Suppressor macrophage (primary cell): ENCODE measurements at regions not wholly inside any gene's neighbourhood (a gene's known extent, or its start where the extent isn't known, plus 50 kb on each side); places are given as distances from the start of the nearest gene placed in this dataset.

ENCODE experiments used
- DNase-seq, 4 experiments: peaks; one replicate each; pipeline ENCODE4 v3.0.0-alpha.2; 2020 to 2022

DNA sequence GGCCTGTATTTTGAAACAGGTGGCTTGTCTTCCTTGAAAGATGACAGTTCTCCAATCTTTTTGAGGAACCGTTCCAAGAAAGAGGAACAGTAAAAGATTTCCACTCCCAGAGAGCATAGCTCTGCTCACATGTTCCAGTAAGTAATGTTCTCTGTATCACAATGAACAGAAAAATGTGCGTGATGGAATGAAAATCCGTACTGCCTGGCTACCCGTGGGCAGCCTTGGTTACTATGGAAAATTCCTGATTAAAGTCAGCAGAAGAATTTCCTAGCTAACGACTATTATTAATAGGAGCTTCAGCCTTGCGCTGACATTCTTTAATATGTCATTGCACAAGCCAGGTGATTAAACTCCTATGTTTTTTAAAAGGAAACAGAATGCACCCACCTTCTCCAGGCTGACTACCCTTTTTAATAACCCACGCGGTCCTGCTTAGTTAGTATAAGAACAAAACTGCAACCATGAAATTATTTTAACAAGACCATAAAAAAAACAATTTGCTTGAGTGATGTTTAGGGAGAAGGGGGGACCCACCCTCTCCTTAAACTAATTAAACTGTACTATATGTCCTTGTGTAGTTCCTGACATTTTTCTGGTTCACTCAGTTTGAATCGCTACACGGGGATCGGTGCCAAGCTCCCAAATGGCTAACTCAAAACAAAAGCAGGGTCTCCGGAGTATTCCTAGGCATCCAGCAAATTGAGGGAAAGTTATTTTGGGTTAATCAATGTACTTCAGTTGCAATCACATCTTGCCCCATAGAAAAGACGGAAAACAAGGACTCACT is 54.8 kb upstream of the CPEB4 start:
- DNase-seq = peak; percentile 74 to 93 (median 83)

DNA sequence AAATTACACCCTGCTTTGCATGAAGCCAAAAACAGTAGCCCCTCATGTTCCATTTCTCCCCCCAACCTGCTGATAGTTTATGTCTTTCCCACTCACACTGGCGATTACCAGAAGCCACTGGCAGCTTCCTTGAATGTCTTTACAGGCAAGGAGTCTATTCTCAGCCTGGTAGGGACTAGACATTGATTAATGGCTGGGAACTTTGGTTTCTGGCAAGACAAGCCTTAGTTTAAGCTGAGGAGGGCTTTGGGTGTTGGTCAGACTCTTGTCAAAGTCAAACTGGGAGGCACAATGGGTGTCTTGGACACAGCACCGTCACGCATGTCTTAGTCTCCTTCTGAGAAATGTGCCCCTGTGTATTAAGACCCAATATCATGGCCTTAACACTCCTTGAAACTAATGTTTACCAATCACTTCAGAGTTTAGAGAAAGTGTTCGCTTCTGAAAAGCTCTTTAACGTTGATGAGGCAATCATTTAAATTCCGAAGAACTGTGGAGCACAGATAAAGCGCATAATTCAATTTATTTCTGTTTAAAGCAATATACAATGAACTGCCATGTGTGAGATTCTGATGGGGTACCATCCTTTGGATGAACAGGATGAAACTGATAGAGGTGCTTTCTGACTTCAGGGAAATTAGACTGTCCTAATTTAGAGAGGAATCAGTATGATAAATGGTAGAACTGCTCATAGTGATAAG is 53.9 kb upstream of the CPEB4 start:
- no peak for DNase-seq

- peak; percentile 55 to 86 (median 81) for DNase-seq
Measured at GRCh38 chr5:173835131-173835530, 53.0 kb upstream of the CPEB4 start.

DNA sequence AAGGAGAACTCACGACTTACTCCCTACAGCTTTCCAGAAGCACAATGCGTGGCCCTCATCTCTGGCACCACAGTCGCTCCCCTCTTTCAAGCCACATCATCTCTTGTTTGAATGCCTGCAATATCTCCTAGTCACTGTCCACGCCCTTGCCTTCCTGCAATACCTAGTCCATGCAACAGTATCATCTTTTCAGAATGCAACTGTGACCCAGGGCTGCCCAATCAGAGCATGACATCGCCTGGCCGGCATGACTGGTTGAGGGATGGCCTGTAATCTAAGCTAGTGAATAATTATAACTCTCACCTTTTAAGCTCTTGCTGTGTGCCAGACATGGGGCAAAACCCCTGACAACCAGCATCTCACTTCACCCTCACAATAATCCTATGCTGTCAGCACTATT is 52.5 kb upstream of the CPEB4 start:
- DNase-seq = no peak

DNA sequence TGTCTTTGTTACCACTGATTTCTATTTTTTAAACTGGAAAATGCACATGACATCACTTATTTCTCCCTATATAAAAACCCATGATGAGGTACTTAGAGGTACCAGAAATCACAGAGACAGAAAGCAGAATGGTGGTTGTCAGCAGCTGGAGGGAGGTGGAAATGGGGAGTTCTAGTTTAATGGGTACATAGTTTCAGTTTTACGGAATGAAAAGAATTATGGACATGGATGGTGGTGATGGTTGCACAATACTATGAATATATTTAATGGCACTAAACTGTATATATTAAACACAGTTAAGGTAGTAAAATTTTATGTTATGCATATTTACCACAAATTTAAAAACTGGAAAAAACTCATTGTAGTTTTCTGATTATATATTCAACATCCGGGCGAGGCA is 50.5 kb upstream of the CPEB4 start:
- DNase-seq = no peak
